Ishikawa (cell line): ENCODE measurements at regions not wholly inside any gene's neighbourhood (a gene's known extent, or its start where the extent isn't known, plus 50 kb on each side); places are given as distances from the start of the nearest gene placed in this dataset.

Source experiments
- CREB1 ChIP-seq: IDR thresholded peaks from 2 replicates; pipeline ENCODE4 v1.6.1; 2012; ENCODE audit warnings: low read depth
- EP300 ChIP-seq: IDR thresholded peaks from 2 replicates; pipeline ENCODE4 v1.6.1; 2012; ENCODE audit warnings: borderline replicate concordance
- RAD21 ChIP-seq: IDR thresholded peaks from 2 replicates; pipeline ENCODE4 v1.6.1; 2012; ENCODE audit warnings: low read depth

- TF ChIP-seq CREB1 = no peak
- no peak for TF ChIP-seq RAD21
- TF ChIP-seq EP300 = no peak
Observed at GRCh38 chr2:75278314-75278713, 79.0 kb upstream of the TACR1 start.
